ENCODE measurements at regions not wholly inside any gene's neighbourhood (a gene's known extent, or its start where the extent isn't known, plus 50 kb on each side); places are given as distances from the start of the nearest gene placed in this dataset.

- TF ChIP-seq CTCF (IDR thresholded peaks at IDR 0.05; ENCODE audit: insufficient read depth, low read length, poor library complexity, severe bottlenecking) (no peak), EZH2phosphoT487 (conservative IDR thresholded peaks at IDR 0.05; ENCODE audit: low read length) (no peak)
Measured at GRCh38 chr11:131186629-131187101, 183.8 kb upstream of the NTM start.

All from SU-DHL-6 (cell line).